T-helper 22 cell (primary cell): ENCODE measurements at regions not wholly inside any gene's neighbourhood (a gene's known extent, or its start where the extent isn't known, plus 50 kb on each side); places are given as distances from the start of the nearest gene placed in this dataset.
"Not testable (repeated sequence)": the region's sequence is repeated elsewhere in the genome, so short reads cannot be mapped to it uniquely, and the experiment has no call there.

ENCODE experiments used
- DNase-seq: peaks from one replicate; pipeline ENCODE4 v3.0.0-alpha.2; 2020; ENCODE audit warnings: low read depth

DNA sequence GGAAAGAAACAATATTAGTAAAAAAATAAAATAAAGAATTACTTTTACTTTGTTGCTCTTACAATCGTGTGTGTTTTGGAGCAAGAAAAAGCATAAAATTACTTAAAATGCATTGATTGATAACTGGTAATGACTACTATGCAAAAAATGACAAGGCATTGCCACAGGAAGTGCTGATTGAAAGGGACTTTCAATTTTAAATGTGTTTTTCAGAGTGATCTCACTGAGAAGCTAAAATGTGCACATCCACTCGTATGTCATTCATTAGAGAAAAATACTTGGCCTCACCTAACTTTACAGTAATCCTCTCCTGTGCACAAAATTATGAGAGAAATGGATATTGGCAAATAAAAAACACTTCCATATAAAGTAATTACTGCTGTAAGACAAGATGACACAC is 934.9 kb downstream of the SLITRK6 start:
- DNase-seq, result no peak

DNA sequence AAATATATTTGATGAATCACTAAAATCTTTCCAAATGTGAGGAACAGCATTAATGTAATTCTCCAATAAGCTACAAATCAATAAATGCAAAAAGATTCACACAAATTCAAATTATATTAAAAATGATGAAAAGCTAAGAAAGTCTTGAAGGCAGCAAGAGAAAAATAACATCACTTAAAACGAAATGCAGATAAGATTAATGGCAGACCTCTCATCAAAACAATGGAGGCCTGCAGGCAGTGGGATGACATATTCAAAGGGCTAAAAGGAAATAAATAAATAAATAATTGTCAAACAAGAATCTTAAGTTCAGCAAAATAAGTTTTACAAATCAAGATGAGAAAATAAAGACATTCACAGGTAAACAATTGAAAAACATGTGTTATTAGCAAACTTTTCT is 952.1 kb downstream of the SLITRK6 start:
- no peak for DNase-seq

DNA sequence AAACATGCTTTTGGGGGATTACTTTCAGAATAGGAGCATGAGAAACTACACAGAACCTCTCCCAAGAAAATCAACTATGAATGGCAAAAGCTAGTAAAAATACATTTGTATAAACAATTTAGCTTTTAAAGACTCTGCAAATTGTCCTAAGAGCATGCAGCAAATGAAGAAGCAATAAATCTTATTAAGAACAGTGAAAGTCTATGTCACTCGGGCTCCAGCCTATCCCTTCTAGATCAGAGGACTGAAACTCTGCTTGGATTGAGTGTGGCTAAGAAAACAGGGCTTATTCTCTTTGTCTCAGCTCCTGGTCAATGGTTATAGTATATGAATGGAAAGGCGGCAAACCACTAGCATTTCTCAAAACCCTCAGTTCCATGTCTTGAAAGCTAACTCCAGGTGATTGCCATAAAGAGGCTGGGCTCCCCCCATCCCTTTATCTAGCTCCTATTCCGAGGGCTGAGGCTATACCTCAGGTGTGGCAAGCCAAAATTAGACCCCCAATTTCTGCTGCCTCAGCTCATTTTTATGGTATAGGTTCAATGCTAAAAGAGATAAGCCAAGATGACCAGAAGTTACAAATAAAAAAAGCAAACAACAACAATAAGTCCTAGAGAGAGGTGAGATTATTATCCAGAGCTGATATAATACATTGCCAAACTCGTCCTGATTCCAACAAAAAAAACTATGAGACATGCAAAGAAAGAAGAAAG is 953.2 kb downstream of the SLITRK6 start:
- DNase-seq, result no peak

DNA sequence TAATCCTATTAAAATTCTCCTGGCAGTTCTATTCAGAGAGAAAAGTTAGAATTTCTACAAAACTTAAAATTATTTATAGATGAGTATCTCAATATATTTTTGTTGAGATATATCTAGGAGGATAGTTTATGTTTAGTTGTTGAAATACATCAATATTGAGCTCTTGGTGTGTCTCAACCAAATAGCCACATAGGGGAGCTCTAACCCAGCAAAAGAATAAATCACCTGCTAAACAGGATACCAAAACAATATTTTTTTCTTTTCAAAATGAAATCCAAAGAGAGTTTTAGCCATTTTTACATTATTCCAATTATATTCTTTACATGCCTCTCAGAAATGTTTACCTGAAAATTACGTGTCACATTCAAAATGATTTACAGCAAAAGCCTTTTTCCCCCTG is 954.7 kb downstream of the SLITRK6 start:
- no peak for DNase-seq

DNA sequence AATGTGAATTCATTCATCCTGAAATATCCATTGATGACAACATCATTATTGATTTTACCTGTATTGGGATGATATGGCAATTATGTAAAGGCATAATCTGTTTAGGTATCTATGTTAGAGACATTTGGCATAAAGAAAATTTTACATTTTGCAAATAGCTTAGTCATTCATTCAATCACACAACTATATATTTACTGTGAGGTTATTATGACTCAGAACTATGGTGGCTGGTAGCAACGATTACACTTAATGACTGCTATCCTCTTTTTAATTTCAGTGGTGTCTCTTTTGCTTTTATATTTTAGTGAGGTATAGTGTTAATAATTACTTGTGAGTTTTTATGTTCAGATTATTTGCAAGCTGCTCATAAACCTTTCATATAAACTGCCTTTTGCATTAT is 955.9 kb downstream of the SLITRK6 start:
- DNase-seq, result no peak

DNA sequence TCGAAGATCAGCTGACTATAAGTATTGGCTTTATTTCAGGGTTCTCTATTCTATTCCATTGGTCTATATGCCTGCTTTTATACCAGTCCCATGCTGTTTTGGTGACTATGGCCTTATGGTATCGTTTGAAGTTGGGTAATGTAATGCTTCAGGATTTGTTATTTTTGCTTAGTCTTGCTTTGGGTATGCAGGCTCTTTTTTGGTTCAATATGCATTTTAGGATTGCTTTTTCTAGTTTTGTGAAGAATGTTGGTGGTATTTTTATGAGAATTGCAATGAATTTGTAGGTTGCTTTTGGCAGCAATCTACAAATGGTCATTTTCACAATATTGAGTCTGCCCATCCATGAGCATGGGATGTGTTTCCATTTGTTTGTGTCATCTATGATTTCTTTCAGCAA is 951.9 kb upstream of the SLITRK1 start:
- no peak for DNase-seq

DNA sequence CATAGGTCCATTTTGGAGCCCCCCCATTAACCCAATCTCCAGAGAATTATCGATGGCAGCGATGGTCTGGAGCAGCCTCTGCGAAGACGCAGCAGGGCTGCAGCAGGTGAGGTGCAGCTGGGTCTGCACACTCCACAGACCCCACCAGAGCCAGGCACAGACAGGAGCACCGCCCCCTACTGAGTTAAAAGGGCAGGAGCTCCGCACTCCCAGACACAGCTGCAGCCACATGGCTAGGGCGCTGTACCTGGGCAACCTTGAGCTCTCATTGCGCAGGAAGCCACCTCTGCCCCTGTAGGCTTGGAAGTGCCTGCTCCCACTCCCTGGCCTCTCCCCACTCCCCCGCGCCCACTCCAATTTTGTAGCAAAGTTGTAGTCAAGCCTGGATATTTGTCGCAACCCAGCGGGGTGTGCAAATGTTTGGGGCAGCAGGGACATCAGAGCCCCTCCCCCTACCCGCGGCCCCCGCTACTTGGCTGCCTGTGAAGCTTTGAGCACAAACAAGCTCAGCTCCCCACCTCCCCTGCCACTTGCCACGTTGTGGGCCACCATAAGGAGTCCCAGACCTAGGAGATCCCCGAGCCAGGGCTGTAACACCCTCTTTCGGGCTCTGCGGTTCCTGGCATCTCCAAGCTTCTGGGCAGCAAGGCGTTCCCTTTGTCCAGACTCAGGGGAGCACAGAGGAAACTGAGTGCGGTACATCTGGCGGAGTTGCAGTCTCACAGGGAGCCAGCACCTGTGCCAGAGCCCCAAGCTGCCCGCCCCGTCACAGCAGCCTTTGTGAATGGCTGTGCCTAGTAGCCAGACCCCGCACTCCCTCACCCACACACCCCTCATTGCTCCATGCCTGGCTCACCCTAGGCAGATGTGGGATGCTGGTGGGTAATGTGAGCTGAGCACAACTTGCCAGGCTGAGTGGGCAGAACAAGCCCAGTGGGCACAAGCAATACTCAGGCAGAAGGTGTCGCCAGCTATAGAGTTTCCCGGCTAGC is 949.7 kb upstream of the SLITRK1 start:
- DNase-seq, result no peak

DNA sequence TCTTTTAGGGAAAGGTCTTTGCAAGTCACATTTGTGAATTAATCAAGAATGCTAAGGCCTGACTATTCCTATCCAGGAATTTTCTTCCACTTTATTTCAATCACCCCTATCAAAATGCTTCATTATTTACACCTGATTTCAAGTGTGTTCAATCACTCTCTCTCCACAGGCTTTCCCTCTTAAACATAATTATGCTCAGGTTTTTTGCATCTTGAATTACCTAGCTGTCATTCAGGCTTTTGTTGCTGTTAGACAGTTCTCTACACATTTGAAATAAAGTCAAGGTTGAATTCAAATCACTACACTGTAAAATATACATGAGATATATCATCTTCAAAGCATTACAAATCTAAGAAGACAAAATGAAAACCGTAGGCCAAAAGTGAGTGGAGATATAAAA is 941.3 kb upstream of the SLITRK1 start:
- no peak for DNase-seq

DNA sequence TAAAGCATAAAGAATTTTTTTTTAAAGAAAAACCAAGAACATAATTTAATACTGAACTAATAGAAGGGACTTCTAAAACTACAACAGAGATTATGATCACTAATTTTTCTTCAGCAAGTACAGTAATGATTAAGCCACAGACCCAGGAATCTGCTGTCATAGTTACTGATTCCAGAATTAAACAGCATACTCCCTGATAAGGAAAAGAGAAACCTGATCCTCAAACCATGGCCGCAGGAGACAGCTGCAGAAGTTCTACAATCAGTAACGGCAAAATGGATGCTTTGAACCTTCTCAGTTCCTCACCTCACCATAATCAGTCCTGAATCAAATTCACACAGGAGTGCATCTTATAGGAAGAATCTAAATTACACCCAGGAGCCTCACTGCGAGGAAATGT is 939.0 kb upstream of the SLITRK1 start:
- DNase-seq, result no peak

DNA sequence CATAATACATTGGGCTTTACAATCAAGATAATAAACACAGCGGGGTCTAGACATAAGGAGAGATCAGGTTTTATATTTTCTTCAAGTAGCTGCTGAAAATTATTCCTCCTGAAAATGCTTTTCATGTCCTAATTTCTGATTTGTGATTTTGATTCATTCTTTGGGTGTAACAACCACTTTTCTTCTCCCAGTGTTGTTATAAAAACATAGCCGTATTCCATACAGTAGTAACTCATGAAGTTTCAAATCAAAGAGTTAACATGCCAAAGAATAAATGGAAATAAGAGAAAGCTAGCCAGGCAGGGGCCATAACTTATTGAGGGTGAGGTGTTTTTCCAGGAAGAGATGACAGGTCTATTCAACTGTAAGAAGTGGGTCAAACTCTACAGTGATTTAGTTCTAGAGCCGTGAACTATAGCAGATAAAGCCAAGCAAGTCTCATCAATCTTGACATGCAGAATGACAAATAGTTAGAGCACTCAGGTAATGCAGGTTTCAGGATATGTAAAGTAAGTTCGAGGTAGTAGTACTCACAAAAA is 934.4 kb upstream of the SLITRK1 start:
- DNase-seq, result no peak

DNA sequence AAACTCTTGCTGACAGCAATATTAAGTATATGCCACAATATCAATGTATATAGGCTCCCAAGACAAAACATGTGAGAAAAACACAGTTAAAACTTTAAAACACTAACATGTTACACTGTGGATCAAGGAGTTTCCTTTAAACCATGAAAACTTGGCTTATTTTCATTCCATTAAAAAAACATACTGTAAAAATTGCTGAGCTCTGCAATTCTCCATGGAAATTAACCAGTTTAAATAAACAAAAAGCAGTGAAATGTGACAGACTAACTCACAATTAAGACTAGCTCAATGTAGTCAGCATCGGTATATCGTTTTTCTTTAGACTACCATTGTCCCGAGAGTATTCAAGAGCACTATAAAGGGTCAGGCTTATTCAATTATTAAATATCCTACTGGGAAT is 930.5 kb upstream of the SLITRK1 start:
- DNase-seq, result no peak

DNA sequence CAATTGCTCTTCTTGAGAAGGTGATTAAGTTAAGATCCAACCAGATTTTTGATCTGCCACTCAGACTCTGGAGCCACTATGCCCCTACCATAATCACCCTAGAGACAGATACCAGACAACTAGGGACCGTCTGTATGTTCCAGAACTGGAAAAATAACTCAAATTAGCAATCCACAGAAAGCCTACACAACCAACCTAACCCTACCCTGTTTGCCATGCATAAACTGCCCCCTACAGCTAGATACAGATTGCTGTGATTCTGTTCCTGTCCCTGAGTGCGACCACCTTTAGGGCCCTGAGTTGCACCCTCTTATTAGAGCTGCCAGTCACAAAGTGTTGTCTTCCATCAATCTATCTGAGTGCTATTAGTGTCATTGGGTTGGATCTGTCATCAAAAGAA is 929.8 kb upstream of the SLITRK1 start:
- no peak for DNase-seq

DNA sequence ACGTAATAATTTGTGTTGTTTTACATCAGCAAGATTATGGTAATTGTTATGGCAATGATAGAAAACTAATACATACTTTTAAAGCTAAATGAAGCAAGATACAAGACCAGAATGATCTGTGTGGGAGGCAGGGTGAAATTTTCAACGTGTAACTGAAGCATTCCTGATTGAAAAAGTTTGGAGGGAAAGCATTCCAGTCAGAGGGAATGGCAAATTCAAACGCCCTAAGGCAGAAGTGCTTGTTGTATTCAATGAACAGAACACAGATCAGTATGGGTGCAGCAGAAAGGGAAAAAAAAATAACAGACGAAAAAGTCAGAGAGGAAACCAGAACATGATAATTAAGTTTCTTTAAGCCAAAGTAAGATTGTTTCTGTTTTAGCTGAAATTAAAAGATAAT is 928.5 kb upstream of the SLITRK1 start:
- DNase-seq, result no peak

DNA sequence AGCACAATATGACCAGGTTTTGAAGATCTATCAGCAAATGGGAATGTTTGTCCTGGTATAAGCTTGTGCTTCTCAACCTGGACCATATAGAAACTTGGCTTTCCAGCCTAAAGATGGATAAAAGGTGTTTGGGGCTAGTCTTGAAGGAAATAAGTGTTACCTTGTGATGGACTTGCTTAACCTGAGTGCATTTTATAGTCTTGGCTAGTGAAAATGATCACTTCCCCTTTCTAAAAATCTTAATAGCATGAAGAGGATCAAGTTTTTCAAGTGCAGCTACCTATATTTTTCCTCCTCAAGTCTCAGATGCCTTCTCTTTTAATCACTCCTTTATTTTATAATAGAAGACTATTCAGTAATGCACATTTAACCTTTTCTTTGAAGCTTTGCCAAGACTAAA is 919.8 kb upstream of the SLITRK1 start:
- no peak for DNase-seq

DNA sequence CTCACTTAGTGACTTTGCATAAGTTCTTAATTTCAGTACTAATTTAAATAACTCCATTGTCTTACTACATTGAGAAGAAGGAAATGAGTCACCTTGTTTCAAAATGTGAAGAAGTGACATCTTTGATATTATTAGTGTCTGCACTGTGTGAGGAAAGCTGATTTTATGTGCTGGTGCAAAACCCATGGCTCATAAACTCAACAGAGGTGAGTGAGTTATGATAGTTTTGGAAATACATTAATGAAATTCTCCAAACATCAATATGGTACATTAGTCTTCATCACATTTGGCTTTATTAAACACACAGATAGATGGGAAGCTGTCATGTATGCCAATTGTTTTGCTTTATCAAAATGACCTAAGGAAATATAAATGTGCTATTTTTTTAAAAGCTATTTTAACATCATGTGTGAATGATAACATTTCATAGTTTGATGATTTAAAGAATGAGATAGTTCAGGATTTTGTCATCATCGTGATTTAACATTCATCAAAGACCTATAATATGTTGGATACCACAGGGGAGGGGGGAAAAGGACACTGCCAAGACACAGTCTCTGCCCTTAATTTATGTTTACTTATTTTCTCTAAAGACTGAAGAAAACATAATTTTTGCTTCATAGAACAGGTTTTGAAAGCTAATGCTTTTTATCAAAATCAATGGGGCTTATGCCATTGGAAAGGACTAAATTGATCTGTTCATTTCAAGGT is 902.3 kb upstream of the SLITRK1 start:
- no peak for DNase-seq

DNA sequence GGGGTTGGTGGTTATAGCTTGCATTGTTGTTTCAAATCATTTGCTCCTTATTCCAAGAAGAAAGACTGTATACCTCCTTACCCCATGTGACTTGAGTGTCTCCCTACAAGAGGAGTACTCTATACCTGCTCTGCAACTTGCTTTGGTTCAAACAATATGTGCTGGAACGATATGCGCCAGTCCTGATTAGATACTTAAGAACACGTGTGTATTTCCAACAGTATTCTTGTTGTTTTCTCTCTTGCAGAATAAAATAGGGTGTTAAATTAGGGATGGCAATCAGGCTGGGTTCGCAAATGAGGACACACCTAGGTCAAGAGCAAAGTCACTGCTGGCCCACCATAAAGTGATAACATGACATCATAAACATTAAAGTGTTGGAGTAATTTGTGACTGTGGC is 895.0 kb upstream of the SLITRK1 start:
- no peak for DNase-seq

DNA sequence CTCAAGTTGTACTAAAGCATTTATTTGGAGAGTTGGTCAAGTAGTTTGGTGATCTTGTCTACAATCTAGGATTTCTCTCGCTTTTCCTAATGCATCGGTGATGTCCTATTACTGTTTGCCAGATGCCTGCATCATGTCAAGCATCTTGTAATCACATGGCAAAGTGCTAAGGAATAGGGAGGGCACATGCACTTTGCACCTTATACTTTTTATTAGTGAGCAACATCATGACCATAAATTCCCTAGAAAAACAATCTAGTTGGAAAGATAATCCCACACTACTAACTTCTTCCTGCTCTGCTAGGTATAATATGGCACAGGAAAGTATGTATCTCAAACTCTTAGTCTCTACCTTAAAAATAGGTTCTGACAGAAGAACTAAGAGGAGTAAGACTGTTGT is 894.3 kb upstream of the SLITRK1 start:
- no peak for DNase-seq

DNA sequence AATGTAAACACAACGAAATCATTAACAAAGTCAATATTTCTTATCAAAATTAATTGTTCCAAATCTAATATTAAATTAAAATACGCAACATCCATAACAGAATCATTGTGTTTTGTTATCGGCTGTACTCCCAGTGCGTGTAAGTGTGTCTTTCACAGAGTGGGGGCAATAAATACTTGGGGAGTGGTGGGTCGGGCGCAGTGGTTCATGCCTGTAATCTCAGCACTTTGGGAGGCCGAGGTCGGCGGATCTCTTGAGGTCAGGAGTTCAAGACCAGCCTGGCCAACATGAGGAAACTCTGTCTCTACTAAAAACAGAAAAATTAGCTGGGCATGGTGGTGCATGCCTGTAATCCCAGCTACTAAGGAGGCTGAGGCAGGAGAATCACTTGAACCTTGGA is 893.6 kb upstream of the SLITRK1 start:
- DNase-seq, result not testable (repeated sequence)

DNA sequence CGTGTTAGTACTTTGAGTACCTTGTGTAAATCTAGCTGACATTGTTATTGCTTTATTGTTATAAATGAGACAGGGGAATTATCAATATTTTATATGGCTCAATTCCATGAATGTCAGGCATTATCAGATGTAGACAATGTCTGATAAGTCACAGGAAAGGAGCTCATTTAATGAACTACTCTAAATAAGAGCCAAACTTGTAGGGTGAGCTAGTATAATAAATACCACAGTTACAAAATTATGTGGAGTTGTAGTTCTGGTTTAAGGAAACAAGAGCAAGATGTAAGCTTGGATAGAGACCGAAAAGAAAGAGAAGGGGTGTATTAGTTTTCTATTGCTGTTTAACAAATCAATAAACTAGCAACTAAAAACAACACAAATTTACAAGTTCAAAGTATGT is 891.8 kb upstream of the SLITRK1 start:
- DNase-seq, result no peak

DNA sequence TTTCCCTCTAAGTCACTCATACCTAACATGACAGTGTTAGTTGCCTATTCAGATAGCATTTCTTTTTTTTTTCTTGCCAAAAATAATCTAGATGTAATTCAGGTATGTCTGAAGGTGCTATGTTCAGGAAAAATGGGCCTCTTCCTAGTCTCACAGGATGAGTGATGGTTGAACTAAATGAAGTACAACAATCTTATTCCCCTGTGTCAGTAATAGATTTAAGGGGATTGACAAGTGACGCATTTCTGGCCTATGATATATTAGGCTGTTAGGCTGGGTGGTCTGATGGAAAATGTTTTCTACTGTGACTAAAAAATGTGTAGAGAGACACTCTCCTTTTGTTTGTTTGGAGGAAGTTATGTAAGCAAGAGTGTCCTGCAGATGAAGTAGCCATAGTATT is 878.7 kb upstream of the SLITRK1 start:
- DNase-seq, result no peak

DNA sequence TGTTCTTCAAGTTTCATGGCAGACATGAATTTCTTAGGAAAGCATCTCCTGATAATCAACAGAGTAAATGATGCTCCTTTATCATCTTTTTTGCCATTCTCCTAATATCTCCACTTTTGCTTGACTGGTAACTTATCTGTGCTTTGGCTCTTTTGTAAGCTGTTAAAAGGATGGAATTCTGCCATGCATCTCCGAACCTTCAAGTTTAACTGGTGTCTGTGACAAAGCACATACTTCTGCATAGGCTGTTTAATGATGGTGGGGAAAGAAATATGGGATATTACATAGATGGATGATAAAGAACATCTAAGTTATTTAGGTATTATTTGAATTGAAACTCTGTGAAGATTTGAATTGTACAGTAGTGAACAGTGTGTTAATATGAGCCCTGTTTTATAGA is 866.9 kb upstream of the SLITRK1 start:
- DNase-seq, result no peak

DNA sequence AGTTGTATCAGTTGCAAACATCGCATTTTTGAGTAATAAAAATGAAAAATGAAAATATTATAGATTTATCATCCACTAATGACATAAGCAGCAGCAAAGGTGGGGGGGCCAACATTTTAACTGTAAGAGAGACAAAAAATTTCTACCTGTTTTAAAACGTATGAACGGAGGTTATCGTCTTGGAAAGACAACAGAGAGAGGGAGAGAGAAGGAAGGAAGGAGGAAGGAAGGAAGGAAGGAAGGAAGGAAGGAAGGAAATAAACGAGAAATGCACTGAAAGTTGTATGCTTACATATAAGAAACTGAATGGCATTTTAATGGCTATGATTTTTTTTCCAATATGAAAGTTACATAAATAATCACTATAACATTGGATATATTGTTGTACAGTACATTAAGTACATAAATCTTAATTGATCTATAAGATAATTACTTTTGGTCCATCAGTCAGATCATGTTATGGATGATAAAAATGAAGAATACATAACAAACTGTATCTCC is 862.8 kb upstream of the SLITRK1 start:
- DNase-seq, result no peak
